Calu3 (cell line): ENCODE measurements at regions not wholly inside any gene's neighbourhood (a gene's known extent, or its start where the extent isn't known, plus 50 kb on each side); places are given as distances from the start of the nearest gene placed in this dataset.

Source experiments
- BruUV-seq: library from RNA; stranded (reverse); fragments of 400-500 nt; replicated peaks from 2 replicates; lab custom pipeline; 2021; lab: Mats Ljungman, UMichigan
- CTCF ChIA-PET: fragments of 300-600 bp; sonication (Branson Sonifier 250); formaldehyde crosslinking; loops from one replicate; lab custom pipeline; 2022; ENCODE audit warnings: antibody characterized with exemption; lab: Charles Lee
- DNase-seq: peaks from one replicate; pipeline ENCODE4 v3.0.0; 2022
- H3K27ac Mint-ChIP-seq: one replicate; pipeline ENCODE4 v1.8.0; 2022; ENCODE audit warnings: mixed read lengths; ENCODE audit not compliant: unreplicated experiment
- H3K27me3 Mint-ChIP-seq: one replicate; pipeline ENCODE4 v1.8.0; 2022; ENCODE audit warnings: mixed read lengths; ENCODE audit not compliant: unreplicated experiment
- H3K36me3 Mint-ChIP-seq: one replicate; pipeline ENCODE4 v1.8.0; 2022; ENCODE audit warnings: mild to moderate bottlenecking, moderate library complexity, mixed read lengths; ENCODE audit not compliant: insufficient read depth, unreplicated experiment
- H3K4me1 Mint-ChIP-seq: one replicate; pipeline ENCODE4 v1.8.0; 2022; ENCODE audit warnings: mild to moderate bottlenecking, low read depth, mixed read lengths; ENCODE audit not compliant: unreplicated experiment
- H3K4me3 Mint-ChIP-seq: one replicate; pipeline ENCODE4 v1.8.0; 2022; ENCODE audit warnings: mild to moderate bottlenecking, low read depth, moderate library complexity, mixed read lengths; ENCODE audit not compliant: unreplicated experiment
- H3K9me3 Mint-ChIP-seq: one replicate; pipeline ENCODE4 v1.8.0; 2022; ENCODE audit warnings: low read depth, mixed read lengths; ENCODE audit not compliant: unreplicated experiment
- CTCF ChIP-seq: fragments of 200-600 bp; IDR thresholded peaks from one replicate; pipeline ENCODE4 v1.8.0; 2022; ENCODE audit warnings: antibody characterized with exemption; ENCODE audit not compliant: unreplicated experiment
- intact Hi-C: fragments of 100-400 bp; cut with micrococcal nuclease; formaldehyde crosslinking; loops from one replicate; pipeline ENCODE4 v1.10.0; 2022; ENCODE audit not compliant: unreplicated experiment

GRCh38 chr2:129302106-129302505, 677.4 kb upstream of the RAB6C start:
- Mint-ChIP-seq H3K36me3 (no peaks in the 10 kb centered on the region), H3K27ac (no peak overlapping the region), H3K9me3 (peaks cover 2% of the 10 kb centered on the region), H3K4me3 (no peak overlapping the region), H3K4me1 (no peaks in the 10 kb centered on the region), H3K27me3 (no peaks in the 10 kb centered on the region)
- DNase-seq: no peak
- no peak for TF ChIP-seq CTCF
- CTCF ChIA-PET: no interaction called here
- no TSS peak for BruUV-seq
- intact Hi-C loops: no loop called here

- no peaks in the 10 kb centered on the region for H3K27me3 Mint-ChIP-seq
- H3K9me3 Mint-ChIP-seq: peaks cover 2% of the 10 kb centered on the region
- no TSS peak for BruUV-seq
- no peak for DNase-seq
- H3K27ac Mint-ChIP-seq: no peak overlapping the region
- TF ChIP-seq CTCF: no peak
- H3K4me3 Mint-ChIP-seq: no peak overlapping the region
- no peaks in the 10 kb centered on the region for H3K36me3 Mint-ChIP-seq
- CTCF ChIA-PET: no interaction called here
- intact Hi-C loops: no loop called here
- H3K4me1 Mint-ChIP-seq: no peaks in the 10 kb centered on the region
These were observed 676.8 kb upstream of the RAB6C start for GRCh38 chr2:129302561-129303183.

GRCh38 chr2:129314120-129314519, 665.3 kb upstream of the RAB6C start:
- Mint-ChIP-seq H3K27me3 (no peaks in the 10 kb centered on the region), H3K27ac (no peak overlapping the region), H3K4me1 (no peaks in the 10 kb centered on the region), H3K36me3 (no peaks in the 10 kb centered on the region), H3K4me3 (no peak overlapping the region), H3K9me3 (peaks cover 7% of the 10 kb centered on the region)
- DNase-seq: no peak
- no TSS peak for BruUV-seq
- no peak for TF ChIP-seq CTCF
- intact Hi-C loops: no loop called here
- CTCF ChIA-PET: no interaction called here

- no TSS peak for BruUV-seq
- H3K4me1 Mint-ChIP-seq: no peaks in the 10 kb centered on the region
- peaks cover 20% of the 10 kb centered on the region for H3K9me3 Mint-ChIP-seq
- no peak overlapping the region for H3K27ac Mint-ChIP-seq
- CTCF ChIA-PET: no interaction called here
- no peaks in the 10 kb centered on the region for H3K36me3 Mint-ChIP-seq
- TF ChIP-seq CTCF: no peak
- H3K27me3 Mint-ChIP-seq: no peaks in the 10 kb centered on the region
- intact Hi-C loops: no loop called here
- no peak for DNase-seq
- no peak overlapping the region for H3K4me3 Mint-ChIP-seq
These were observed 660.7 kb upstream of the RAB6C start for GRCh38 chr2:129318581-129319421.
